SK-N-SH (cell line): ENCODE measurements at regions not wholly inside any gene's neighbourhood (a gene's known extent, or its start where the extent isn't known, plus 50 kb on each side); places are given as distances from the start of the nearest gene placed in this dataset.

Experiments used
- FOXM1 ChIP-seq: IDR thresholded peaks from 2 replicates; pipeline ENCODE4 v1.4.0; 2012; ENCODE audit warnings: low read depth, mild to moderate bottlenecking
- GATA2 ChIP-seq: sonication (generic); formaldehyde crosslinking; IDR thresholded peaks from 2 replicates; pipeline ENCODE4 v1.5.0; 2020; ENCODE audit warnings: mild to moderate bottlenecking, missing genetic modification reagents
- POLR2AphosphoS5 ChIP-seq: IDR thresholded peaks from 2 replicates; pipeline ENCODE4 v1.6.1; 2012; ENCODE audit warnings: low read depth, low read length
- SIN3A ChIP-seq: IDR thresholded peaks from 2 replicates; pipeline ENCODE4 v1.6.1; 2012; ENCODE audit warnings: low read depth, mild to moderate bottlenecking, low read length, moderate library complexity, borderline replicate concordance
- TF ChIP-seq, protein P1 (sequence below): fragments of 200-600 bp; sonication (generic); IDR thresholded peaks from 2 replicates; pipeline ENCODE4 v1.6.1; 2017; ENCODE audit warnings: antibody characterized with exemption, mild to moderate bottlenecking, moderate library complexity

DNA sequence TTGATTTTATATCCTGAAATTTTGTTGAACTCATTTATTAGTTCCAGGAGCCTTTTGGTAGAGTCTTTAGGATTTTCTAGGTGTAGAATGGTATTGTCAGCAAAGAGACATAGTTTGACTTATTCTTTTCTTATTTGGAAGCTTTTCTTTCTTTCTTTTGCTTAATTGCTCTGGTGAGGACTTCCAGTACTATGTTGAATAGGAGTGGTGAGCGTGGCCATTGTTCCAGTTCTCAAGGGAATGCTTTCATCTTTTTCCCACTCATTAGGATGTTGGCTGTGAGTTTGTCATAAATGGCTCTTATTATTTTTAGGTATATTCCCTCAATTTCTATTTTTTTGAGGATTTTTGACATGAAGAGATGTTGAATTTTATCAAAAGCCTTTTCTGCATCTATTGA, 182.2 kb upstream of the SPRY2 start:
- TF ChIP-seq, protein P1, sequence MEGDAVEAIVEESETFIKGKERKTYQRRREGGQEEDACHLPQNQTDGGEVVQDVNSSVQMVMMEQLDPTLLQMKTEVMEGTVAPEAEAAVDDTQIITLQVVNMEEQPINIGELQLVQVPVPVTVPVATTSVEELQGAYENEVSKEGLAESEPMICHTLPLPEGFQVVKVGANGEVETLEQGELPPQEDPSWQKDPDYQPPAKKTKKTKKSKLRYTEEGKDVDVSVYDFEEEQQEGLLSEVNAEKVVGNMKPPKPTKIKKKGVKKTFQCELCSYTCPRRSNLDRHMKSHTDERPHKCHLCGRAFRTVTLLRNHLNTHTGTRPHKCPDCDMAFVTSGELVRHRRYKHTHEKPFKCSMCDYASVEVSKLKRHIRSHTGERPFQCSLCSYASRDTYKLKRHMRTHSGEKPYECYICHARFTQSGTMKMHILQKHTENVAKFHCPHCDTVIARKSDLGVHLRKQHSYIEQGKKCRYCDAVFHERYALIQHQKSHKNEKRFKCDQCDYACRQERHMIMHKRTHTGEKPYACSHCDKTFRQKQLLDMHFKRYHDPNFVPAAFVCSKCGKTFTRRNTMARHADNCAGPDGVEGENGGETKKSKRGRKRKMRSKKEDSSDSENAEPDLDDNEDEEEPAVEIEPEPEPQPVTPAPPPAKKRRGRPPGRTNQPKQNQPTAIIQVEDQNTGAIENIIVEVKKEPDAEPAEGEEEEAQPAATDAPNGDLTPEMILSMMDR = no peak
- no peak for TF ChIP-seq GATA2 (CRISPR knock-in tag)
- no peak for TF ChIP-seq FOXM1
- TF ChIP-seq SIN3A = no peak
- no peak for TF ChIP-seq POLR2AphosphoS5
